Hepatocyte (in vitro differentiated cells): ENCODE measurements at regions not wholly inside any gene's neighbourhood (a gene's known extent, or its start where the extent isn't known, plus 50 kb on each side); places are given as distances from the start of the nearest gene placed in this dataset.

ENCODE experiments used
- EZH2 ChIP-seq: fragments of 200-600 bp; sonication (generic); IDR thresholded peaks from 2 replicates; pipeline ENCODE4 v1.6.1; 2016; ENCODE audit warnings: antibody characterized with exemption, mild to moderate bottlenecking, borderline replicate concordance
- EZH2phosphoT487 ChIP-seq: fragments of 200-600 bp; sonication (generic); IDR thresholded peaks from one replicate; pipeline ENCODE4 v1.6.1; 2018; ENCODE audit warnings: antibody characterized with exemption, mild to moderate bottlenecking, low read depth, moderate library complexity; ENCODE audit not compliant: unreplicated experiment, severe bottlenecking
- TF ChIP-seq, protein P1 (sequence below): fragments of 200-600 bp; sonication (generic); IDR thresholded peaks from 2 replicates; pipeline ENCODE4 v1.5.1; 2016; ENCODE audit warnings: antibody characterized with exemption, mild to moderate bottlenecking; ENCODE audit not compliant: poor library complexity

DNA sequence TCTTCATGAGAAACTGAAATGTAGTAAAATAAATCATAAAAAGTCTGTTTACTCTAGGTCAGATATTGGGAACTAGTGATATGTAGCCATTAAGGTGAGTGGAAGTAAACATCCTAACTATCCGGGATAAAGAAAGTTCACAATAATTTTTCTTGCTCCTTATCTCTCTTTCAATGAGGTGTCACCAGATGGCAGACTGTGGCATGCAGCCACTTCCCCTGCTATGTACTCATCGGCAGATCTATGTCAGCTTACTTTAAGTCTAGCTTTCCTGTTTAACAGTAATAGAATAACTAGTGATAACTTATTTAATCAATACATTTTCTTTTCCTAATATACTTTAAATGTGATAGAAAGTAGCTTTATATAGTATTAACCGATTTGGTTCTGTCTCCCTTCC lies 181.9 kb downstream of the NDFIP2 start:
- no peak for TF ChIP-seq EZH2
- TF ChIP-seq, protein P1, sequence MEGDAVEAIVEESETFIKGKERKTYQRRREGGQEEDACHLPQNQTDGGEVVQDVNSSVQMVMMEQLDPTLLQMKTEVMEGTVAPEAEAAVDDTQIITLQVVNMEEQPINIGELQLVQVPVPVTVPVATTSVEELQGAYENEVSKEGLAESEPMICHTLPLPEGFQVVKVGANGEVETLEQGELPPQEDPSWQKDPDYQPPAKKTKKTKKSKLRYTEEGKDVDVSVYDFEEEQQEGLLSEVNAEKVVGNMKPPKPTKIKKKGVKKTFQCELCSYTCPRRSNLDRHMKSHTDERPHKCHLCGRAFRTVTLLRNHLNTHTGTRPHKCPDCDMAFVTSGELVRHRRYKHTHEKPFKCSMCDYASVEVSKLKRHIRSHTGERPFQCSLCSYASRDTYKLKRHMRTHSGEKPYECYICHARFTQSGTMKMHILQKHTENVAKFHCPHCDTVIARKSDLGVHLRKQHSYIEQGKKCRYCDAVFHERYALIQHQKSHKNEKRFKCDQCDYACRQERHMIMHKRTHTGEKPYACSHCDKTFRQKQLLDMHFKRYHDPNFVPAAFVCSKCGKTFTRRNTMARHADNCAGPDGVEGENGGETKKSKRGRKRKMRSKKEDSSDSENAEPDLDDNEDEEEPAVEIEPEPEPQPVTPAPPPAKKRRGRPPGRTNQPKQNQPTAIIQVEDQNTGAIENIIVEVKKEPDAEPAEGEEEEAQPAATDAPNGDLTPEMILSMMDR: peak; percentile 19
- no peak for TF ChIP-seq EZH2phosphoT487
